ENCODE measurements at regions not wholly inside any gene's neighbourhood (a gene's known extent, or its start where the extent isn't known, plus 50 kb on each side); places are given as distances from the start of the nearest gene placed in this dataset.

DNA sequence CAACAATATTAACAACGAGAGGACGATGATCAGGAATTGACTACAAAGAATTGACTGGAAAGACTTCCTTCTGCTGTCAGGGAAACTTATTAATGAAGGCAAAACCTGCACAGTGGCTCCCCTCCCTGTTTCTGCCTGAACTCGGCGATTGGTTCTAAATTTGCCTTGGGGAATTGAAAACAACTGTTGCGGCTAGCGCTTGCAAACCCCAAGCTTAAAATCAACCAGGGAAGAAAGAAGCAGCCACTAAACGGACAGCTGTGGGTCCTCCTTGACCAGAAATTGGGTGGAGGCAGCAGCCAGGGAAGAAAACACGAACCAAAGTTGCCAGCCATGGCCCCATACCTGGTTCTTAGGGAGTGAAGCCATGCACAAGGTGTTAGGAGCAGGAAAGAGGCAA is 383.5 kb upstream of the CADM1 start:
- DNase-seq (ENCODE audit: low spot score) (no peak), ATAC-seq (no peak)
- no peak overlapping the region for H3K27ac Mint-ChIP-seq
- H3K36me3 Mint-ChIP-seq, result peaks cover 4% of the 10 kb centered on the region
- no peak overlapping the region for H3K4me3 Mint-ChIP-seq
- H3K27me3 Mint-ChIP-seq, result peaks cover 0 to 20% of the 10 kb centered on the region in 2 donors
- H3K4me1 Mint-ChIP-seq (ENCODE audit: low read depth in 2 of 2), result no peaks in the 10 kb centered on the region
- H3K9me3 Mint-ChIP-seq, result peaks cover 7% of the 10 kb centered on the region

DNA sequence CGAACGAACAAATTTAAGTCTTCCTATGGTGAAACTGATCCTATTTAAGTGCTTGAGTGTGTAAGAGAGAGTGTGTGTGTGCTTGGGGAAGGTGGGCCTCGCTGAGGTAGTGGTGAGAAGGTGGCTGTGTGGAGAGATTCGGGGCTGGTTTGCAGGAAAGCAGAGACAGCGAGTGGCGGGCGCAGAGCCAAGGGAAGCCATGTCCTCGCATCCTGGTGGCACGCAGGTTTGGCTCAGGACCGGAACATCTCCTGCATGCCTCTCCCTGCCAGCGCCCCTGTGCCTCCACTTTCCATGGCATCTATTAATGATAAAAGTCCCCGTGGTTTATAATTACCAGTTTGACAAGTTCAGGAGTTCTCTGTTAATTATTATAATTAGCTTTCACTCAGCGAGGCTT is 383.1 kb upstream of the CADM1 start:
- no peaks in the 10 kb centered on the region for H3K4me1 Mint-ChIP-seq (ENCODE audit: low read depth in 2 of 2)
- H3K27ac Mint-ChIP-seq, result no peak overlapping the region
- H3K9me3 Mint-ChIP-seq, result peaks cover 7% of the 10 kb centered on the region
- ATAC-seq (no peak), DNase-seq (ENCODE audit: low spot score) (no peak)
- peaks cover 0 to 20% of the 10 kb centered on the region in 2 donors for H3K27me3 Mint-ChIP-seq
- peaks cover 4% of the 10 kb centered on the region for H3K36me3 Mint-ChIP-seq
- H3K4me3 Mint-ChIP-seq, result no peak overlapping the region

DNA sequence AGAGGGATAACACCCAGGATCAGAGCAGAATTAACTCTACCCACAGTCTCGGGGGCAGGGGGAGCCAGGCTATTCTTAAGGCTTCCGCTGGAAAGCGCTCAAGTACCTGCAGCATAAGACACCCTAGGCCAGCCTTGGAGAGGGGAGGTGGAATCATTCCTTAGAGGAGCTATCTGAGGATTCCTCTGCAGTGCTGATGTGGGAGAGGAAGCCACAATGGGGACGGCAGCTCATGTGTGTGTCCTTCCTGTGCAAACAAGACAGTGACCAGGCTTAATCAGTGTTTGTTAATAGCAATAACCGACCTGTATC is 382.2 kb upstream of the CADM1 start:
- peaks cover 7% of the 10 kb centered on the region for H3K9me3 Mint-ChIP-seq
- H3K27ac Mint-ChIP-seq, result no peak overlapping the region
- H3K4me1 Mint-ChIP-seq (ENCODE audit: low read depth in 2 of 2), result no peaks in the 10 kb centered on the region
- H3K27me3 Mint-ChIP-seq, result peaks cover 0 to 20% of the 10 kb centered on the region in 2 donors
- H3K4me3 Mint-ChIP-seq, result no peak overlapping the region
- no peak for ATAC-seq
- DNase-seq (ENCODE audit: low spot score), result no peak
- peaks cover 10% of the 10 kb centered on the region for H3K36me3 Mint-ChIP-seq

DNA sequence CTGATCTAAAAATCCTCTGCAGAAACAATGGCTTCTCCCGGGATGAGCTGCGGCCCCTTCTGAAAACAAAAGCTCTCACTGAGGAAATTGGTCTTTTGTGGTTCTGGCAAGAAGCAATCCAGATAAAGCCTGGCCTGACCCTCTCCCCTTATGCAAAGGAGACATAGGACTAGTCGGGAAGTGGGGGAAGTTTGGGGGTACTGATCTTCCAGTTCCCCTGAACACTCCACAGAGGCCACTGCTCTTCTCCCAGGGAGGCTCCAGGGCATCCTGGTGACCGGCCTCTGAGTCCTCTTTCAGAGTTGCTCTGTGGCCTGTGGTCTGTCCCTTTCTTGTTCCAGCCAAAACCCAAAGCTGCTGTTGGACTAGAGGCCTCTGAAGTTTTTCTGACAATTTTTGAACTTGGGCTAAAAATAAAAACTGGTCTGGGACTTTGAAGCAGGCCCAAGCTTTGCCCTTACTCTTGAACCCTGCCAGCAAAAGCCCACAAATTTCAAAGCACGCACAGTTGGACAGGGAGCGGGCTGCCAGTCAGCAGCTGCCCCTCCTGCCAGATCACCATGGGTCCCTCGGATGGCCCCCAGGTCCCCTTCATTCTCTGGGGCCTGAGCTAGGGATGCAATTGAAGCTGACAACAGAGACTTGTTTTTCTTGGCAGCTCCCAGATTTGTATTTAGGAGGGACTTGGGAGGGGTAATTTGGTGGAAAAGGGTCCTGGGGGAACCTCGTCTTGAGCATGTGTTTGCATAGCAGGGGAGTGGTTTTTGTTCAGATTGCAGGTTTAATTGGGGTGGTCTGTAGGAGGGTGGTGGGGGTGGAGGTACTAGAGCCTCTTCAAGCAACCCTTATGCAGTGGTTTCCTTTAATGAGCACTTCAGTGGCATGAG is 381.6 kb upstream of the CADM1 start:
- H3K27me3 Mint-ChIP-seq, result peaks cover 0 to 20% of the 10 kb centered on the region in 2 donors
- H3K36me3 Mint-ChIP-seq, result peaks cover 10% of the 10 kb centered on the region
- ATAC-seq (no peak), DNase-seq (ENCODE audit: low spot score) (no peak)
- no peak overlapping the region for H3K4me3 Mint-ChIP-seq
- no peak overlapping the region for H3K27ac Mint-ChIP-seq
- no peaks in the 10 kb centered on the region for H3K4me1 Mint-ChIP-seq (ENCODE audit: low read depth in 2 of 2)
- H3K9me3 Mint-ChIP-seq, result peaks cover 7% of the 10 kb centered on the region

DNA sequence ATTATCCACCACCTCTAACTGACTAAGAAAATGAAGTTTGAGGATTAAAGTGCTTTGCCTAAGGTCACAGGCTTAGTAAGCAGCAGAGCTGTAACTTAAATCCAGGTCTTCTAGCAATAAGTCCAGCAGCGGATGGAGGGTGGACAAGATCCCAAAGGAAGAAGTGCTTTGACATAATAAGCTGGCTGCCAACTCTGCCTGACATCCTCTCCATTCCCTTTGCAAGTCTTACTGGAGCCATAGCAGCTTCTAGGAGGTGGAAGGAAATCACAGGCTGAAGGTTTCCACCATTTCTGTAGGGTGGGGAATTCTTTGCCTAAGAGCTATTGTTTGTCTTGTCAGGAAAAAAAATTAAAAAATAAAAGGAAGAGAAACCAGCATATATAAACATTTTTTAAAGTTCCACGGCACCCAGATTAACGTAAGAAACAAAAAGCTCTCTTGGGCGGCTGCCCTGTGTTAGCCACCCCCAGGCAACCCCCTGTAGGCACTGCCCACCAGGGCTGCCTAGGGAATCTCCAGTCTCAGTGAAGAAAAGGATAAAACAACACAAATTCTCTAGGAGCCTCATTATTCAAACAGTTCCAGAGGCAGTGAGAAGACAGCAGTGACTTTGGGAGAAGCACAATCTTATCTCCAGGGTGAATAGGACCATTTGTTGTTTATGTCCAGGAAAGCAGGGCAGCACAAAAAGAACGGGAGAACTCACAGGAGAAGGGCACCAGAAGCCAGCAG is 380.8 kb upstream of the CADM1 start:
- Mint-ChIP-seq H3K36me3 (peaks cover 10% of the 10 kb centered on the region), H3K9me3 (peaks cover 7% of the 10 kb centered on the region), H3K27me3 (peaks cover 0 to 20% of the 10 kb centered on the region in 2 donors), H3K27ac (no peak overlapping the region), H3K4me1 (ENCODE audit: low read depth in 2 of 2) (no peaks in the 10 kb centered on the region), H3K4me3 (no peak overlapping the region)
- DNase-seq (ENCODE audit: low spot score) (no peak), ATAC-seq (no peak)

DNA sequence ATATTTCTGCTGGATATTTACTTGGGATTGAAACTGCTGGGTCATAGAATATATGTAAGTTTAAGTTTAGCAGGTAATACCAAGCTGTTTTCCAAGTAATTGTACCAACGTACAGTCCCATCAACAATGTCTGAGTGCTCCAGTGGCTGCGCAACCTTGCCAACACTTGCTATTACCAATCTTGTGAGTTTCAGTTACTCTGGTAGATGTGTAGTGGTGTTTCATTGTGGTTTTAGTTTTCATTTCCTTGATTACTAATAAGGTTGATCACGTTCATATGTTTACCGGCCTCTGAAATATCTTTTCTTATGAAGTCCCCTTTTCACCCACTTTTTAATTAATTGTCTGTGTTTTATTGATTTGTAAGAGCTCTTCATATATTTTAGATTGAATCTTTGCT is 370.6 kb upstream of the CADM1 start:
- ATAC-seq (peak in 1 of 2 donors; percentile 71), DNase-seq (ENCODE audit: low spot score) (no peak)
- peaks cover 4% of the 10 kb centered on the region for H3K36me3 Mint-ChIP-seq
- peaks cover 5% of the 10 kb centered on the region for H3K9me3 Mint-ChIP-seq
- no peak overlapping the region for H3K4me3 Mint-ChIP-seq
- peaks cover 0 to 12% of the 10 kb centered on the region in 2 donors for H3K4me1 Mint-ChIP-seq (ENCODE audit: low read depth in 2 of 2)
- H3K27me3 Mint-ChIP-seq, result peaks cover 4 to 11% of the 10 kb centered on the region in 2 donors
- H3K27ac Mint-ChIP-seq, result no peak overlapping the region

DNA sequence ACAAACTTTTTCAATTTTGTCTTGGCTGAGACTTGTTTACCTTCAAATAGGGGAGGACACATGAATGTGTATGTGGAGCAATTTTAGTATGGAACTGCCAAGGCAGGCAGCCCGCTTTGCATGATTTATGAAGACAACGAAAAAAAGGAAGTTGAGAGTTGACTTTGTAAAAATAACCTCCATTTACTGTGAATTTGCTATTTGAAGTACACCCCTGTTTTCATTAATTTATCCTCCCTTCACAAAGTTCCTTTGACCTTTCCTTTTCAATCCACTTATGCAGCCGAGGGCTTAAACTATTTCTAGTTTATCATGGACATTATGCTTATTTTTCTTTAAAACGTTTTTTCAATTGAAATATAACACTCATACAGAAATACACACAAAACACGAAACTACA is 369.6 kb upstream of the CADM1 start:
- Mint-ChIP-seq H3K9me3 (no peaks in the 10 kb centered on the region), H3K36me3 (no peaks in the 10 kb centered on the region), H3K4me3 (no peak overlapping the region), H3K4me1 (ENCODE audit: low read depth in 2 of 2) (peaks cover 2 to 12% of the 10 kb centered on the region in 2 donors), H3K27ac (no peak overlapping the region), H3K27me3 (peaks cover 8 to 17% of the 10 kb centered on the region in 2 donors)
- no peak for DNase-seq (ENCODE audit: low spot score)
- no peak for ATAC-seq

DNA sequence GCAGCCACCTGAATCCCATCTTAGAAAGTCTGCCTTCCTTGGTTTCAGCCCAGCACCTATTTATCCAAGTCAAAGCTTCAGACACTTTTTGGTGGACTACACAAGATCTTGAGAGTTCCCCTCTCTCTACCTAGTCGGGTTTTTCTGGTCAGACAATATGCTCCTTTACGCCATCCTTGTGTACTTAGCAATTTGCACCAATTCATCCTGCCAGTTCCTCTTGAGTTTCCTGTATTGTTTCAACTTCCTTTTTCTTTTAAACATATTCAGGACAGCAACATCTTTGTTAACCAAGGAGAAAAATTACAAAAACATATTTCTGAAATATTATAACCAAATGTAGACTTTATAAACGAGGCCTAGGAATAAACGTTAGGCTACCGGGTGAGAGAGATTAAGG is 368.2 kb upstream of the CADM1 start:
- Mint-ChIP-seq H3K36me3 (no peaks in the 10 kb centered on the region), H3K27ac (no peak overlapping the region), H3K4me1 (ENCODE audit: low read depth in 2 of 2) (peaks cover 2 to 12% of the 10 kb centered on the region in 2 donors), H3K27me3 (peaks cover 8 to 18% of the 10 kb centered on the region in 2 donors), H3K4me3 (no peak overlapping the region), H3K9me3 (no peaks in the 10 kb centered on the region)
- ATAC-seq (no peak), DNase-seq (ENCODE audit: low spot score) (no peak)

DNA sequence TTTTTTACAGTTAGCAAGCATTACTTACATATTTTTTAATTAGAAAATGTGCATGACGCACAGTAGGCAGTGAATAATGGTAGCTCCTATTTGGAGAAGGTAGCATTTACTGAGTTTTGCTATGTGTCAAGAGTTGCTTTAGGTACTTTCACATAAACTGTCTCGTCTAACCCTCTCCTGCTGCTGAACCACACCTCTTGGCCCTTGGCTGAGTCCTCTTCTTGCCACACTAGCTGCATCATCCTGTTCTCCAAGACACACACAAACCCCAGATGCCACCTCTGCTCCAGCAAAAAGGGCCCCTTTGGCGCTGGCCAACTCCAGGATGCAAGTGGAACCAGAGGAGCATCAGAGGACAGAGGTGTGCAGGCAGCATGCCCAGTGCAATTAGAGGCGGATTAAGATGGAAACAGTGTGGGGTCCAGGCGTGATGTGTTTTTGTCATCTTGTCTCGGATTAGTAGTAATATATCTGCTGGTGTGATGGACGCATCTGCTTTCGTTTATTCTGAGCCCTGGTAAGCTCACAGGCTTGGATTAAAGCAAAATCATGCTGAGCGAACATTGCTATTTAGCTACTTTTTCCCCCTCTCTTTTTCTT is 367.0 kb upstream of the CADM1 start:
- no peak overlapping the region for H3K4me3 Mint-ChIP-seq
- peaks cover 2 to 12% of the 10 kb centered on the region in 2 donors for H3K4me1 Mint-ChIP-seq (ENCODE audit: low read depth in 2 of 2)
- no peaks in the 10 kb centered on the region for H3K9me3 Mint-ChIP-seq
- DNase-seq (ENCODE audit: low spot score), result no peak
- H3K27ac Mint-ChIP-seq, result no peak overlapping the region
- no peaks in the 10 kb centered on the region for H3K36me3 Mint-ChIP-seq
- no peak for ATAC-seq
- peaks cover 8 to 18% of the 10 kb centered on the region in 2 donors for H3K27me3 Mint-ChIP-seq

DNA sequence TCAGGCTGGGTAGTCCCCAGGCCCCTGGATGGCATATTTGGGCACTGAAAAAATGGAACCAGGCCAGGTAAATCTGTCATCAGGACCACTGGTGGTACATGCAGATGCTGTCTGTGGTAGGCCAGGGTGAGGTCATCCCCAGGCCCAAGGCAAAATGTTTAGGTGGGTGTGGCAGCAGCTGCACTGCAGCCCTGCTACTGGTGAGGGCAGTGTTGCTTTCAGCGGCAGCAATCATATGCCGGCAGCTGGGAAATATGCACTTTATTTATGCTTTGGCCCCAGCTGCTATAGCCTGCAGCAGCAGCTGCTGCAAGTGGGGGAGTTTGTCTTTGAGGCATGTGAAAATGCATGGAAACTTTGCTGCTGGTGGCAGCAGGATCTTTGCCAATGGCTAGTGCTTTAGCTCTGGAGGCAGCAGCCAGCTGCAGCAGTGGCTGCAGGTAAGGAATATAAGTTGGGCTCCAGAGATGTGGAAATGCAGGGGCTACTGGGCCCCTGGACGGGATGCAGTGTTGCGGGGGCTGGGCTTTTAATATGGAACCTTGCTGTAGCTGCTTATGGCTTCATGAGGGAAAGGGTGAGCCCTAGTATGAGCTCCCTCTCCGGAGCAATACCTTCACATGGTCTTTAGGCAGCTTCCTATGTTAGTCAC is 365.7 kb upstream of the CADM1 start:
- ATAC-seq (peak in 1 of 2 donors; percentile 33), DNase-seq (ENCODE audit: low spot score) (no peak)
- Mint-ChIP-seq H3K27me3 (peaks cover 8 to 18% of the 10 kb centered on the region in 2 donors), H3K27ac (no peak overlapping the region), H3K4me3 (no peak overlapping the region), H3K36me3 (no peaks in the 10 kb centered on the region), H3K9me3 (no peaks in the 10 kb centered on the region), H3K4me1 (ENCODE audit: low read depth in 2 of 2) (peaks cover 2 to 8% of the 10 kb centered on the region in 2 donors)

DNA sequence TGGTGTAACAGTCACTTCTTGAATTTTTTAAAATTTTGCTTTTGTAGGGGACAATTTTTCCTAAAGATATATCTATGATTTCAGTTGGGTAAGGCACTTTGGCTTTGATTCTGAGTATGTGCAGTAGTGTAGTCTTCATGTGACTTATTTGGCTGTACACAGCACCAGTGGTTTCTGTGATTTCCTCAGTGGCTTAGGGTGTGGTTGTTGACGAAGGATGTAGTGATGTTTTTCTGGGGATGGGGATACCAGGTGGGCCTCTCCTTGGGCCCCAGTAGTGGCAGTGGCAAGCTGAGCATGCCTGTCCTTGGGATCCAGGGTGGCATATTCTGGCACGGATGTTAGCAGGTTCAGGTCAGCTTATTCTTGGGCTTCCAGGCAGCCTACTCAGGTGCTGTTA is 364.9 kb upstream of the CADM1 start:
- Mint-ChIP-seq H3K36me3 (no peaks in the 10 kb centered on the region), H3K4me1 (ENCODE audit: low read depth in 2 of 2) (peaks cover 2 to 4% of the 10 kb centered on the region in 2 donors), H3K9me3 (no peaks in the 10 kb centered on the region), H3K27me3 (peaks cover 8 to 18% of the 10 kb centered on the region in 2 donors), H3K4me3 (no peak overlapping the region), H3K27ac (no peak overlapping the region)
- DNase-seq (ENCODE audit: low spot score), result no peak
- ATAC-seq, result no peak

DNA sequence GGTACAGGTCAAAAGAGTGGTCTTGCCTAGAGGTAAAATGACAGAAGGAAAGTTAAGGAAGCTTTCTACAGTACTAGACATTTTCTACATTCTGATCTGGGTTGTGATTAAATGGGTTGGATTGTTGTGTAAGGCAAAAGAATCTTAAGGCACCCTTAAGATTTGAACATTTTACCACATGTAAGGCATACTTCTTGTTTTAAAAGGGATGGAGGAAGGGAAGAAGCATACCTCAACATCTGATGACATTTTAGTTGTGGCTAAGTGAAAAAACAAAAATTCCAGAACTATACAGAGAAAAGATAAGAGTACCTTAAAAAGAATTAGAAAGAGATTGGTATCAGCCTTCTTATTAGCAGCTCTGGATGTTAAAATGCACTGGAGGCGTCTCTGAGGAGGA is 356.0 kb upstream of the CADM1 start:
- H3K27me3 Mint-ChIP-seq, result no peaks in the 10 kb centered on the region
- H3K4me3 Mint-ChIP-seq, result no peak overlapping the region
- DNase-seq (ENCODE audit: low spot score) (no peak), ATAC-seq (no peak)
- H3K4me1 Mint-ChIP-seq (ENCODE audit: low read depth in 2 of 2), result no peaks in the 10 kb centered on the region
- H3K9me3 Mint-ChIP-seq, result peaks cover 8% of the 10 kb centered on the region
- H3K36me3 Mint-ChIP-seq, result no peaks in the 10 kb centered on the region
- H3K27ac Mint-ChIP-seq, result no peak overlapping the region

DNA sequence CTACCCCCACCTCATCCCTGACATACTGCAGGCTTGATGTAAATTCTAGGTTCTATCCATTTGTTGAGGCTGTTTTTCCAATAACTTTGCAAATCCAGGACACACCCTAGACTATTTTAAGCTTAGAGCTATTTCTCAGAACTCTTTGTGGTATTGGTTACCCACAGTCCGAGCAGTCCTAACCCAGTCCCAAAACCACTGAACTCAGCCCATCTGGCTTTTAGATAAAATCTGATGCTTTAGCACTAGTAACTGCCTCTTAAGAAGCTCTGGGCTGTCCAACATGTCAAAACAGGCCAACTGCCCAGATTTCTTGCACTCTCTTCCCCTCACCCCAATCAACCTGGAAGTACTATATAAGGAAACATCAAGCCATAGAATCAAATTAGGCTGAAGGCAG is 344.4 kb upstream of the CADM1 start:
- Mint-ChIP-seq H3K36me3 (peaks cover 4% of the 10 kb centered on the region), H3K4me1 (ENCODE audit: low read depth in 2 of 2) (no peaks in the 10 kb centered on the region), H3K9me3 (peaks cover 14% of the 10 kb centered on the region), H3K4me3 (no peak overlapping the region), H3K27ac (no peak overlapping the region), H3K27me3 (peaks cover 3 to 27% of the 10 kb centered on the region in 2 donors)
- ATAC-seq, result no peak
- DNase-seq (ENCODE audit: low spot score), result no peak

Data from natural killer cell treated with Interleukin-12 subunit alpha and Interleukin-12 subunit beta and Interleukin-15 and Interleukin-18, amount 100 ng/mL, for 72 hours (primary cell).